Neuronal stem cell (in vitro differentiated cells): ENCODE measurements at regions not wholly inside any gene's neighbourhood (a gene's known extent, or its start where the extent isn't known, plus 50 kb on each side); places are given as distances from the start of the nearest gene placed in this dataset.

Experiments
- DNase-seq: peaks from one replicate; pipeline ENCODE4 v3.0.0-alpha.2; 2013; ENCODE audit warnings: low spot score
- H2AFZ ChIP-seq: one replicate; pipeline ENCODE4 v1.6.1; 2013; ENCODE audit warnings: mild to moderate bottlenecking, low read length, inconsistent platforms
- H2AK5ac ChIP-seq: 2 replicates; pipeline ENCODE4 v1.6.1; 2013; ENCODE audit warnings: low read depth, mild to moderate bottlenecking, inconsistent platforms, low read length, moderate library complexity, mixed read lengths
- H2BK120ac ChIP-seq: 2 replicates; pipeline ENCODE4 v1.6.1; 2013; ENCODE audit warnings: low read depth, mild to moderate bottlenecking, inconsistent platforms, low read length, moderate library complexity, mixed read lengths
- H2BK12ac ChIP-seq: one replicate; pipeline ENCODE4 v1.6.1; 2013; ENCODE audit warnings: low read length, inconsistent platforms
- H2BK15ac ChIP-seq: 2 replicates; pipeline ENCODE4 v1.6.1; 2013; ENCODE audit warnings: mild to moderate bottlenecking, low read length, inconsistent platforms, mixed read lengths
- H2BK5ac ChIP-seq: one replicate; pipeline ENCODE4 v1.6.1; 2013; ENCODE audit warnings: inconsistent platforms, mild to moderate bottlenecking, low read length, moderate library complexity
- H3K14ac ChIP-seq: one replicate; pipeline ENCODE4 v1.6.1; 2013; ENCODE audit warnings: low read length, inconsistent platforms
- H3K18ac ChIP-seq: 2 replicates; pipeline ENCODE4 v1.6.1; 2013; ENCODE audit warnings: low read length, inconsistent platforms
- H3K23ac ChIP-seq: 2 replicates; pipeline ENCODE4 v1.6.1; 2013; ENCODE audit warnings: low read depth, mild to moderate bottlenecking, mixed read lengths, low read length, inconsistent platforms; ENCODE audit not compliant: poor library complexity
- H3K27ac ChIP-seq: replicated peaks from 3 replicates; pipeline ENCODE4 v1.5.1; 2013; ENCODE audit warnings: low read length, inconsistent platforms
- H3K27me3 ChIP-seq, 3 experiments: 2 replicates each; pipeline ENCODE4 v1.6.1; 2013; ENCODE audit warnings: low read length in 3 of 3, mild to moderate bottlenecking in 2 of 3, inconsistent platforms in 1 of 3, low read depth in 1 of 3, mixed read lengths in 1 of 3, moderate library complexity in 1 of 3; ENCODE audit not compliant: control insufficient read depth in 3 of 3, insufficient read depth in 3 of 3
- H3K36me3 ChIP-seq, 2 donors: replicated peaks in 1 of 2; 2 replicates each; pipeline ENCODE4 v1.6.1; 2013; ENCODE audit warnings: low read length in 2 of 2; ENCODE audit not compliant: control insufficient read depth in 2 of 2, insufficient read depth in 2 of 2
- H3K4ac ChIP-seq: 2 replicates; pipeline ENCODE4 v1.6.1; 2013; ENCODE audit warnings: inconsistent platforms, mild to moderate bottlenecking, low read length, moderate library complexity
- H3K4me1 ChIP-seq, 2 donors: 1 replicate in 1 of 2; 2 replicates in 1 of 2; pipeline ENCODE4 v1.6.1; 2013; ENCODE audit warnings: low read length in 2 of 2, low read depth in 1 of 2; ENCODE audit not compliant: control insufficient read depth in 2 of 2, insufficient read depth in 1 of 2
- H3K4me2 ChIP-seq: one replicate; pipeline ENCODE4 v1.6.1; 2013; ENCODE audit warnings: mild to moderate bottlenecking, low read length, inconsistent platforms; ENCODE audit not compliant: insufficient read depth, poor library complexity, severe bottlenecking
- H3K4me3 ChIP-seq, 2 donors: 2 replicates each; pipeline ENCODE4 v1.5.1; 2013; ENCODE audit warnings: low read length in 2 of 2, mild to moderate bottlenecking in 2 of 2, inconsistent platforms in 1 of 2, moderate library complexity in 1 of 2
- H3K79me1 ChIP-seq: one replicate; pipeline ENCODE4 v1.6.1; 2013; ENCODE audit warnings: low read depth, mild to moderate bottlenecking, inconsistent platforms, low read length, moderate library complexity
- H3K9ac ChIP-seq: one replicate; pipeline ENCODE4 v1.6.1; 2013; ENCODE audit warnings: mild to moderate bottlenecking, low read depth, low read length, inconsistent platforms; ENCODE audit not compliant: poor library complexity
- H3K9me3 ChIP-seq, 2 donors: replicated peaks in 1 of 2; 2 replicates each; pipeline versions ENCODE3 to v1.6.1; 2013; ENCODE audit warnings: low read length in 2 of 2, mild to moderate bottlenecking in 2 of 2, inconsistent platforms in 1 of 2, low read depth in 1 of 2, mixed read lengths in 1 of 2, moderate library complexity in 1 of 2; ENCODE audit not compliant: control insufficient read depth in 2 of 2, insufficient read depth in 1 of 2
- H4K8ac ChIP-seq: one replicate; pipeline ENCODE4 v1.6.1; 2013; ENCODE audit warnings: low read depth, mild to moderate bottlenecking, inconsistent platforms, low read length, moderate library complexity
- H4K91ac ChIP-seq: one replicate; pipeline ENCODE4 v1.6.1; 2013; ENCODE audit warnings: low read length, low read depth, mild to moderate bottlenecking, inconsistent platforms; ENCODE audit not compliant: poor library complexity
- WGBS, 2 donors: extraction: QIAGEN DNeasy Blood & Tissue Kit; methylation state at CpG; one replicate each; pipeline ENCODE4 v1.1.7; 2013; ENCODE audit warnings: missing lambda C conversion rate in 2 of 2, mixed read lengths in 1 of 2; ENCODE audit not compliant: insufficient read length in 2 of 2, insufficient replicate concordance in 1 of 2; ENCODE audit errors: extremely low coverage in 2 of 2; 5-methylcytosine and 5-hydroxymethylcytosine counted together

GRCh38 chr2:226378753-226379705 lies 420.6 kb downstream of the IRS1 start:
- Histone ChIP-seq H3K4me1 (no peaks in the 10 kb centered on the region), H3K4ac (no peak overlapping the region), H2BK120ac (no peak overlapping the region), H3K4me2 (no peak overlapping the region), H4K8ac (no peak overlapping the region), H4K91ac (no peak overlapping the region), H3K18ac (no peak overlapping the region), H3K9me3 (peaks cover 0 to 2% of the 10 kb centered on the region in 2 donors), H3K9ac (no peak overlapping the region), H3K79me1 (no peaks in the 10 kb centered on the region), H3K4me3 (no peak overlapping the region), H2AK5ac (no peak overlapping the region), H2BK15ac (no peak overlapping the region), H3K27me3 (no peaks in the 10 kb centered on the region), H3K36me3 (no peaks in the 10 kb centered on the region), H3K27ac (no peak overlapping the region), H3K23ac (no peak overlapping the region), H2BK12ac (no peak overlapping the region), H3K14ac (no peak overlapping the region), H2AFZ (no peak overlapping the region), H2BK5ac (no peak overlapping the region)
- DNase-seq = no peak
- WGBS, 2 donors = no CpG with 5 or more reads among the region's 2 CpGs

- no peak overlapping the region for H4K91ac ChIP-seq
- H4K8ac ChIP-seq = no peak overlapping the region
- H3K4me3 ChIP-seq = no peak overlapping the region
- no peak overlapping the region for H3K14ac ChIP-seq
- no peaks in the 10 kb centered on the region for H3K4me1 ChIP-seq
- no peak overlapping the region for H3K23ac ChIP-seq
- H2BK12ac ChIP-seq = no peak overlapping the region
- no peak overlapping the region for H3K4me2 ChIP-seq
- H3K9ac ChIP-seq = no peak overlapping the region
- no peak overlapping the region for H2BK15ac ChIP-seq
- H3K27me3 ChIP-seq = no peaks in the 10 kb centered on the region
- H3K4ac ChIP-seq = no peak overlapping the region
- no CpG with 5 or more reads among the region's 4 CpGs for WGBS, 2 donors
- no peak overlapping the region for H2AFZ ChIP-seq
- no peak overlapping the region for H2BK120ac ChIP-seq
- H3K27ac ChIP-seq = no peak overlapping the region
- no peak for DNase-seq
- no peak overlapping the region for H2AK5ac ChIP-seq
- no peak overlapping the region for H2BK5ac ChIP-seq
- no peaks in the 10 kb centered on the region for H3K36me3 ChIP-seq
- H3K18ac ChIP-seq = no peak overlapping the region
- no peaks in the 10 kb centered on the region for H3K79me1 ChIP-seq
- peaks cover 0 to 2% of the 10 kb centered on the region in 2 donors for H3K9me3 ChIP-seq
Observed at GRCh38 chr2:226376516-226377180, 423.0 kb downstream of the IRS1 start.

- no peak for DNase-seq
- H3K4me2 ChIP-seq = no peak overlapping the region
- H3K23ac ChIP-seq = no peak overlapping the region
- H2BK120ac ChIP-seq = no peak overlapping the region
- H2BK5ac ChIP-seq = no peak overlapping the region
- no peak overlapping the region for H2AK5ac ChIP-seq
- no peak overlapping the region for H3K4me3 ChIP-seq
- no peak overlapping the region for H3K18ac ChIP-seq
- no peaks in the 10 kb centered on the region for H3K27me3 ChIP-seq
- H4K91ac ChIP-seq = no peak overlapping the region
- no CpG with 5 or more reads among the region's 7 CpGs for WGBS, 2 donors
- H3K14ac ChIP-seq = no peak overlapping the region
- H2BK12ac ChIP-seq = no peak overlapping the region
- no peak overlapping the region for H3K9ac ChIP-seq
- H2BK15ac ChIP-seq = no peak overlapping the region
- H3K4ac ChIP-seq = no peak overlapping the region
- no peaks in the 10 kb centered on the region for H3K79me1 ChIP-seq
- no peak overlapping the region for H4K8ac ChIP-seq
- H2AFZ ChIP-seq = no peak overlapping the region
- H3K4me1 ChIP-seq = no peaks in the 10 kb centered on the region
- H3K36me3 ChIP-seq = no peaks in the 10 kb centered on the region
- H3K27ac ChIP-seq = no peak overlapping the region
- peaks cover 0 to 3% of the 10 kb centered on the region in 2 donors for H3K9me3 ChIP-seq
Observed at GRCh38 chr2:226366920-226367319, 432.7 kb downstream of the IRS1 start.

- no peak overlapping the region for H3K4ac ChIP-seq
- no peak overlapping the region for H2BK5ac ChIP-seq
- H4K91ac ChIP-seq = no peak overlapping the region
- no peaks in the 10 kb centered on the region for H3K79me1 ChIP-seq
- no peak for DNase-seq
- H3K14ac ChIP-seq = no peak overlapping the region
- H2BK120ac ChIP-seq = no peak overlapping the region
- no peak overlapping the region for H2AFZ ChIP-seq
- no peak overlapping the region for H3K27ac ChIP-seq
- no peak overlapping the region for H3K9ac ChIP-seq
- no peak overlapping the region for H3K23ac ChIP-seq
- H2BK15ac ChIP-seq = no peak overlapping the region
- H2BK12ac ChIP-seq = no peak overlapping the region
- no peaks in the 10 kb centered on the region for H3K4me1 ChIP-seq
- H3K18ac ChIP-seq = no peak overlapping the region
- no peak overlapping the region for H3K4me2 ChIP-seq
- no peak overlapping the region for H2AK5ac ChIP-seq
- H3K27me3 ChIP-seq = no peaks in the 10 kb centered on the region
- no peaks in the 10 kb centered on the region for H3K36me3 ChIP-seq
- H3K9me3 ChIP-seq = peaks cover 0 to 3% of the 10 kb centered on the region in 2 donors
- no peak overlapping the region for H3K4me3 ChIP-seq
- no peak overlapping the region for H4K8ac ChIP-seq
Observed at GRCh38 chr2:226364217-226364616, 435.4 kb downstream of the IRS1 start.
